Large intestine (tissue), 3 donors: ENCODE measurements at regions not wholly inside any gene's neighbourhood (a gene's known extent, or its start where the extent isn't known, plus 50 kb on each side); places are given as distances from the start of the nearest gene placed in this dataset.
"Not testable (repeated sequence)": the region's sequence is repeated elsewhere in the genome, so short reads cannot be mapped to it uniquely, and the experiment has no call there.

Experiments used
- DNase-seq, 2 donors: peaks; one replicate each; pipeline versions ENCODE4 v3.0.0 to v3.0.0-alpha.2; 2013
- H3K27ac ChIP-seq: one replicate; pipeline ENCODE4 v1.5.1; 2013; ENCODE audit warnings: low read length
- H3K27me3 ChIP-seq: 2 replicates; pipeline ENCODE4 v1.6.1; 2013; ENCODE audit warnings: low read length; ENCODE audit not compliant: control insufficient read depth, insufficient read depth
- H3K36me3 ChIP-seq: 2 replicates; pipeline ENCODE4 v1.6.1; 2013; ENCODE audit warnings: low read length; ENCODE audit not compliant: control insufficient read depth, insufficient read depth
- H3K4me1 ChIP-seq: one replicate; pipeline ENCODE4 v1.6.1; 2013; ENCODE audit warnings: low read length; ENCODE audit not compliant: control insufficient read depth, insufficient read depth
- H3K4me3 ChIP-seq: one replicate; pipeline ENCODE4 v1.5.1; 2013; ENCODE audit warnings: low read length
- H3K9me3 ChIP-seq: one replicate; pipeline ENCODE4 v1.6.1; 2013; ENCODE audit warnings: mild to moderate bottlenecking, low read depth, low read length, moderate library complexity; ENCODE audit not compliant: control insufficient read depth
- WGBS: methylation state at CpG from one replicate; pipeline ENCODE4 v1.1.5; 2013; ENCODE audit warnings: low lambda C conversion rate; ENCODE audit not compliant: insufficient coverage; 5-methylcytosine and 5-hydroxymethylcytosine counted together

- not testable (repeated sequence) for DNase-seq, H3K36me3 ChIP-seq
- WGBS: 80% methylated on average over 1 of the region's 3 CpGs
These were observed 61.7 kb upstream of the DLG1 start for GRCh38 chr3:197360095-197360494.

GRCh38 chr3:197359476-197359875 is 61.1 kb upstream of the DLG1 start:
- DNase-seq, H3K36me3 ChIP-seq, H3K27me3 ChIP-seq, H3K4me1 ChIP-seq, H3K9me3 ChIP-seq, H3K4me3 ChIP-seq, H3K27ac ChIP-seq: not testable (repeated sequence)
- WGBS: 93% methylated on average over 3 of the region's 3 CpGs

More at GRCh38 chr3:197360095-197360494, 61.7 kb upstream of the DLG1 start:
- H3K27ac ChIP-seq, H3K9me3 ChIP-seq, H3K27me3 ChIP-seq, H3K4me1 ChIP-seq, H3K4me3 ChIP-seq: not testable (repeated sequence)

DNA sequence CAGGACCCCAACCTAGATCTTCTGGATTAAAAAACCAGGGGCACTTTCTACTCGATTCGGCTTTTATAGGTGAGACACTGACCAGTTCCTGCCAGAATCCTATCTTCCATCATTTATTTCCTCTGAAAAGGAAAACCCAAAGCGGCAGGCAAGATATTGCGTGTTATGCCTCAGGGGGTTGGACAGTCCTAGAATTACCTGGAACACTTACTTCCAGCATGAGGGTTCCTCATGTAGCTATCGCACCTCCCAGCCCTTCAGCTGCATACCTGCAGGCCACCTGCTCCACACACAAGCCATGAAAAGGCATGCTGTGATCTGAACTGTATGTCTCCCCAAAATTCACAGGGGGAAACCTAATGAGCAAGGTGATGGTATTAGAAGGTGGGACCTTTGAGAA is 58.3 kb upstream of the DLG1 start:
- Histone ChIP-seq H3K4me3 (no peak overlapping the region), H3K27me3 (no peaks in the 10 kb centered on the region), H3K27ac (no peak overlapping the region), H3K4me1 (no peaks in the 10 kb centered on the region), H3K9me3 (peaks cover 5% of the 10 kb centered on the region), H3K36me3 (no peaks in the 10 kb centered on the region)
- DNase-seq: no peak
- no CpG with 5 or more reads among the region's 5 CpGs for WGBS

DNA sequence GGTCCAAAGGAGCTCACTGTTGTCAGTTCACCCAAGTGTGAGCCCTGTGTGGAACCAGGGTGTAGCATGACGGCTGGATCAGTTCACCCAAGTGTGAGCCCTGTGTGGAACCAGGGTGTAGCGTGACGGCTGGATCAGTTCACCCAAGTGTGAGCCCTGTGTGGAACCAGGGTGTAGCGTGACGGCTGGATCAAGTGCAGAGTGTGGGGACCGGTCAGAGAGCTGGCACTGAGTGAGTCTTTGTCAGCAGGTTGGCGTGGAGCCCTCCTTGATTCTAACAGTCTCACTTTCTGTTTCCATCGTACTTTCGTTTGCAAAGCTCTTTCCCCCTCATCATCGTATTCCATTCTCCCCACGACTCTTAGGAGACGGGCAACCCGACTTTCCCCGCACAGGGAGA is 57.9 kb upstream of the DLG1 start:
- no peak for DNase-seq
- Histone ChIP-seq H3K27me3 (no peaks in the 10 kb centered on the region), H3K27ac (no peak overlapping the region), H3K4me3 (no peak overlapping the region), H3K36me3 (no peaks in the 10 kb centered on the region), H3K9me3 (peaks cover 5% of the 10 kb centered on the region), H3K4me1 (no peaks in the 10 kb centered on the region)
- no CpG with 5 or more reads among the region's 14 CpGs for WGBS

GRCh38 chr3:197355713-197356112 is 57.3 kb upstream of the DLG1 start:
- Histone ChIP-seq H3K9me3 (peaks cover 5% of the 10 kb centered on the region), H3K36me3 (no peaks in the 10 kb centered on the region), H3K4me1 (no peaks in the 10 kb centered on the region), H3K27me3 (no peaks in the 10 kb centered on the region), H3K4me3 (no peak overlapping the region), H3K27ac (no peak overlapping the region)
- no CpG with 5 or more reads among the region's 1 CpG for WGBS
- no peak for DNase-seq

GRCh38 chr3:197354568-197355001 is 56.2 kb upstream of the DLG1 start:
- peak overlapping the region; percentile 37 for H3K27ac ChIP-seq
- DNase-seq: peak; percentile 38 to 52
- no peaks in the 10 kb centered on the region for H3K4me1 ChIP-seq
- no peaks in the 10 kb centered on the region for H3K27me3 ChIP-seq
- H3K9me3 ChIP-seq: no peaks in the 10 kb centered on the region
- H3K4me3 ChIP-seq: no peak overlapping the region
- WGBS: no CpG with 5 or more reads among the region's 19 CpGs
- H3K36me3 ChIP-seq: no peaks in the 10 kb centered on the region

GRCh38 chr3:197353867-197354567 is 55.6 kb upstream of the DLG1 start:
- no peaks in the 10 kb centered on the region for H3K36me3 ChIP-seq
- no peaks in the 10 kb centered on the region for H3K9me3 ChIP-seq
- no peak for DNase-seq
- no peaks in the 10 kb centered on the region for H3K4me1 ChIP-seq
- H3K27ac ChIP-seq: peak overlapping the region; percentile 37
- no peaks in the 10 kb centered on the region for H3K27me3 ChIP-seq
- no peak overlapping the region for H3K4me3 ChIP-seq
- 94% methylated on average over 6 of the region's 10 CpGs for WGBS

DNA sequence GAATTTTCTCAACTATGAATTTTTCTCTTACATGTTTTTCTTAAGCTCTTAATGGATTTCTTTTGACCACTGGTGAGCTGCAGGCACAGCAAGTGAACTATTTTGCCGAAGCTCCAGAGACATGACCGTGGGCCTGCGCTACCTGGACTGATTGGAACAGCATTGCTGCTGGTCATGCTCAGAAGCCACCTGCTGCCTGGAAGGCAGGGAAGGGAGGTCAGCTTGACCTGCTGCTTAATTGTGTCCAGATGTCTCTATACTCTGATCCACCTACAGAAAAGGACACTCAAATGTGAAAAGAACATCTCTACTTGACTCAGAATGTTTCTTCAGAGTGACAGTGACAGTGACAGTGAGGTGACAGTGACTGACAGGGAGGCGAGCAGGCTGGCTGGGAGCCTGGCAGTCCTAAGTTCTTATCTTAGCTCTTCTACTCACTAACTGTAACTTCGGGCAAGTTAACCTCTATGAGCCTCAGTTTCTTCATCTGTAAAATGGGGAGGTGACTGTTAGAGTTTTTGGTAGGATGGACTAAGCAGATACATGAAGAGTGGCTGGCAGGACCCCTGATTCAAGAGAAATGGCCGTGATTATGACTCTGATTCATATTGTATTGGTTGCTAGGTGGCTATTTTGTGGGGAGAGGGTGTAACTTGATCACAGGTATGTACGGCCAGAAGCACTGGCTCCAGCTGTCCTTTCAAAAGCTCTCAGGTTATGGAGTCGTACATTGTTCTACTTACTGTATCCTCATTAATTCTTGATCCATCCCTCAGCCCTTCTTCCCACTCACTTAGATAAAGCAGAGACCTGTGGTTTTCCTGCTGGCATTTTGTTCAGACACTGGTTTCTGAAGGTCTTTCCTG is 54.8 kb upstream of the DLG1 start:
- no peak overlapping the region for H3K27ac ChIP-seq

DNA sequence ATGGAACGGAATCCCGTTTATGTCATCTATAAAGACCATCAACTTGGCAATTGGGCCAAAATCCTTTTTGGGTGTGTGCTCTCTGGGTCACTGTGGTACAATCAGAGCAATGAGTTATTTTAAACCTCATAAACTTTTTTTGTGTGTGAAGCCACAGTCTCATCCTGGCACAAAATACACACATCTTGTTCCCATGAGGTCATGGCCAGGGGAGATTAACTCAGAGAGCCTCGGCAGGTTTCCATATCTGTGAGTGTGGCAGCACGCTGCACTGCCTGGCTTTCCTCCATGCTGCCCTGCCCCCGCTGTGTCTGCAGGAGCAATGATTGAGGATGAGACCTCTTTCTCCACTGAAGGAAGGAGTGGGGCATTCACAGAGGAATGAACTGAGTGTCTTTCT is 54.0 kb upstream of the DLG1 start:
- no peak overlapping the region for H3K4me3 ChIP-seq
- no peak overlapping the region for H3K27ac ChIP-seq
- no CpG with 5 or more reads among the region's 5 CpGs for WGBS
- H3K36me3 ChIP-seq: no peaks in the 10 kb centered on the region
- no peaks in the 10 kb centered on the region for H3K27me3 ChIP-seq
- H3K4me1 ChIP-seq: no peaks in the 10 kb centered on the region
- DNase-seq: no peak
- no peaks in the 10 kb centered on the region for H3K9me3 ChIP-seq

More for the DNA sequence above, 54.8 kb upstream of the DLG1 start:
- Histone ChIP-seq H3K36me3 (no peaks in the 10 kb centered on the region), H3K27me3 (no peaks in the 10 kb centered on the region), H3K4me3 (no peak overlapping the region), H3K9me3 (no peaks in the 10 kb centered on the region), H3K4me1 (no peaks in the 10 kb centered on the region)
- WGBS: 45% methylated on average over 4 of the region's 8 CpGs
- no peak for DNase-seq

DNA sequence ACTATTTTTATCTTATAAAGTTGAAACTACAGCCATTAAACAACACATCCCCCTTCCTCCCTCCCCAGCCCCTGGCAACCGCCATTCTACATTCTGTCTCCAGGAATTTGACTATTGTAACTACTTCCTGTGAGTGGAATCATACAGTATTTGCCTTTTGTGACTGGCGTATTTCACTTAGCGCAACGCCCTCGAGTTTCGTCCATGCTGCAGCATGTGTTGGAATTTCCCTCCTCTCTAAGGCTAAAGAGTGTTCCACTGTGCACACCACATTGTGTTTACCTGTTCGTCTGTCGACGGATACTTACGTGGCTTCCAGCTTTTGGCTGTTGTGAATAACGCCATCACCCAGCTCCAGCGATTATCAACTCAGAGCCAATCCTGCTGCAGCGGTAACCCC is 52.0 kb upstream of the DLG1 start:
- Histone ChIP-seq H3K4me3 (no peak overlapping the region), H3K9me3 (no peaks in the 10 kb centered on the region), H3K36me3 (no peaks in the 10 kb centered on the region), H3K27me3 (no peaks in the 10 kb centered on the region), H3K27ac (no peak overlapping the region), H3K4me1 (no peaks in the 10 kb centered on the region)
- no peak for DNase-seq
- WGBS: 98% methylated on average over 6 of the region's 13 CpGs
